NCI-H1930 (cell line): ENCODE measurements at regions not wholly inside any gene's neighbourhood (a gene's known extent, or its start where the extent isn't known, plus 50 kb on each side); places are given as distances from the start of the nearest gene placed in this dataset.

Source experiments
- DNase-seq, 2 experiments: peaks; one replicate each; lab custom pipeline; 2025; lab: John Stamatoyannopoulos, UW

DNA sequence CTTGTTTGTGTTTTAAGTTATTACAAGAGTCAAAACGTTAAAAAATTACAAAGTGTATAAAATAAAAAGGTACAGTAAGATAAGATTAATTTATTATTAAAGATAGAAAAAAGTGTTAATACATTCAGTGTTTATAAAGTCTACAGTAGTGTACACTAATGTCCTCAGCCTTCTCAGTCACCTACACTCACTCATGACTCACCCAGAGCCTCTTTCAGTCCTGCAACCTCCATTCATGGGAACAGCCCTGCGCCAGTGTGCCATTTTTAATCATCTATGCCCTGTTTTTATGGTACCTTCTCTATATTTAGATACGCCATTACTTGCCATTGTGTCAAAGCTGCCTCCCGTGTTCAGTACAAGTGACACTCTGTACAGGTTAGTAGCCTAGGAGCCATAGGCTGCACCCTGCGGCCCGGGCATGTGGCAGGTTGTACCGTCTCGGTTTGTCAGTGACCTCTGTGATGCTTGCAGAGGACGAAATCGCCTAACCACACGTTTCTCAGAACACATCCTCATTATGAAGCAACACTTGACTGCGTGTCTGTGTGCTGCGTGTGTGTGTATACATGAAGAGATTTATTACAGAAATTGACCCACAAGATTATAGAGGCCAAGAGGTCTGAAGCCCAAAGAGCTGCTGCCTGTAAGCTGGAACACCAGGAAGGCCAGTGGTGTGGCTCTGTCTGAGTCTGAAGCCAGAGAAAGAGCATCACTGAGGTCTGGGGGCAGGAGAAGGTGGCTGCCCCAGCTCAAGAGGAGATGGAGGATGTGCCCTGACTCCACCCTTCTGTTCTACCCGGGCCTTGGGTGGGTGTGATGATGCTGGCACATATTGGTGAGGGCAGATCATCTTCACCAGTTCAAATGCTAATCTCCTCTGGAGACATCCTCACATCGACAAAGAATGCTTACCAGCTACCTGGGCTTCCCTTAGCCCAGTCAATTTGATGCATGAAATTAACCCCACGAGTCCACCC lies 116.6 kb upstream of the C14orf180 start:
- DNase-seq, result no peak

DNA sequence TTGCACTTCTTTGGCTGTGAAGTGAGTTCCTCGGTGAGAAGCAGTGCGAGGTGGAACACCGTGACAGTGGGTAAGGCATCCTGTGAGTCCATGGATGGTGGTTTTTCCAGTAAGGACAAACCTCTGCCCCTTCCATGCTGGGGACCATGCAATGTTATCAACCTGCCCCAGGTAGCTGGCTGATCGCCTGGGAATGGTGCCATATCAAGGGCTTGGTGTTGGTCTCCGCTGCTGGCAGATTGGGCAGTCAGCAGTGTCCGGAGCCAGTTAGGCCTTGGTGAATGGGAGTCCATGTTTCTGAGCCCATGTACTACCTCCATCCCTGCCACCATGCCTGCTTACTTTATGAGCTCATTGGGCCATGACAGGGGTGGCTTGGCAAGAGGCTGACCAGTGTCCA lies 114.7 kb upstream of the C14orf180 start:
- DNase-seq, result no peak

DNA sequence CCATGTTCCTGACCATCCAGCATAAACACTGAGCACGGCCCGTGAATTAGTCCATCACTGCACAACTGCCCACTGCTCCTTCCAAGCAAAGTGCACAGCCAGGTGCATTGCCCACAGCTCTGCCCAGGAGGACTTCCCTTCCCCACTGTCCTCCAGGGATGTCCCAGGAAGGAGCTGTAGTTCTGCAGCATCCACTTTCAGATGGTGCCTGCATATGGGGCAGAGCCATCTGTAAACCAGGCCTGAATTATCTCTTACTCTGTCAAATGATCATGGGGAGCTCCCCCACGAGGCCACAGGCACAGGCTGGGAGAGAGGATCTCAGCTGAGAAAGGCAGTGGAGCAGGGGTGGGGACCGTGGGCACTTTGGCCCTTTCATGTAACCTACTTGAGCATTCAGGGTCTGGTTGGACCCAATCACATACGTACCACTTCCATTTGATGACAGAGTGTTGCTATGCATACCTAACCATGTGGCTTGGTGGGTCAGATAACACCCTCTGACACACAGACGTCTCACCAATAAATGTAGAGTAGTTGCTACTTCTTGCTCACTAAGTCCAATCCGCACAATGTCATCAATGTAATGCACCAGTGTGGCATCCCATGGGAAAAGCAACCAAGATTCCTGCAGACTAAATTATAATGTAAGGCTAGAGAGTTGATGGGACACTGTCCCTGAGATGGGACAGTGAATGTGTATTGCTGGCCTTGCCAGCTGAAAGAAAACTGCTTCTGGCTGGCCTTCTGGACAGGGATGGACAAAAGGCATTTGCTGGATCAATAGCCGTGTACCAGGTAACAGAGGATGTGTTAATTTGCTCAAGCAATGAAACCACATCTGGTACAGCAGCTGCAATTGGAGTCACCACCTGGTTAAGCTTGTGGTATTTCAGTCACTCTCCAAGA lies 113.8 kb upstream of the C14orf180 start:
- no peak for DNase-seq

GRCh38 chr14:104467236-104467635 lies 112.3 kb upstream of the C14orf180 start:
- no peak for DNase-seq

- no peak for DNase-seq
Measured at GRCh38 chr14:104467641-104468040, 111.9 kb upstream of the C14orf180 start.

- no peak for DNase-seq
Measured at GRCh38 chr14:104469591-104469990, 110.0 kb upstream of the C14orf180 start.

DNA sequence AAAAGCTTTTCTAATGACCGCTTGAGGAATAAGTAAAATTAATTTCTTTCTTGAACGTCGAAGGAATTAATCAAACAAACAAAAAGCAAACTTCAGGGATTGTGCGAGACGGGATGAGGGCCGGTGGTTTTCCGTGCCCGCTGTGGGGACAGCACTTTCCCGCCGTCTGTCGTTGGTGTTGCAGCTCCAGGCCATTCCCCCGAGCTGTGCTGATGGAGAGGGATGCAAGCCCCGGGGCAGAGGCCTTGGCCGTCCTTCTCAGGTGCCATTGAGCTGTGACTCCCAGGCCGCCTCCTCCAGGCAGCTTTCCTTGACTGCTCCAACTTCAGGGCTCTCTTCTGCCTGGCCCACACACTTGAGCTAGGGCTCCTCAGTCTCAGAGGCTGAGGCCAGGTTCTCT lies 109.0 kb upstream of the C14orf180 start:
- no peak for DNase-seq

DNA sequence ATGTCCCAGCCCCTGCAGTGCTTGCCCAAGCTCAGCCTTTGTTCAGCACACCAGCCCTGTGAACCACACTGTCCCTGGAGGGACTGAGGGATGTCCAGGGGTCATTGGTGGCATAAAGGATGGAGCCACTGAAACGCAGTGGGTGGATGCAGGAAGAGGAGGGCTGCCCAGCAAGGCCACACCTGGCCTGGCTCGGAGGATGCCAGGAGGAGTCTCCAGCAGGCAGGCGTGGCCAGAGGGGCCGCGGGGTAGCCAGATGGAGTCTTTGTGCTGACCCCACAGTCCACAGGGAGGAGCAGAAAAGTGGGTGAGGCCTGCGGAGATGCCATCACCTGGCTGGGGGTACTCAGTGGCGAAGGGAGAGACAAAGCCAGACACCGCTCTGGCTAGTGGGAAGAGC lies 108.5 kb upstream of the C14orf180 start:
- DNase-seq, result no peak

DNA sequence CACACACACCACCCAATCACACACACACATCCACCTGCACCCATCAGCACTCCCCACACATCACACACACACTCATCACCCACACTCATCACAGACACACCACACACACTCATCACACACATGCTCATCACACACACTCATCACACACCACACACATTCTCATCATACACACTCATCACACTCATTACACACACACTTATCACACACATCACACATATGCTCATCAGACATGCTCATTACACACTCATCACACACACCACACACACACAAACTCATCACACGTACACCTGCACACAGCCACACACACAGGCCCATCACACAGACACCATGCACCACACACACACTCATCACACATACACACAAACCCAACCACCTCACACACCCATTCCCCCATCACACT lies 107.5 kb upstream of the C14orf180 start:
- DNase-seq, result no peak

GRCh38 chr14:104472536-104473243 lies 106.9 kb upstream of the C14orf180 start:
- DNase-seq, result no peak

- DNase-seq, result no peak
Measured at GRCh38 chr14:104473244-104473565, 106.4 kb upstream of the C14orf180 start.

DNA sequence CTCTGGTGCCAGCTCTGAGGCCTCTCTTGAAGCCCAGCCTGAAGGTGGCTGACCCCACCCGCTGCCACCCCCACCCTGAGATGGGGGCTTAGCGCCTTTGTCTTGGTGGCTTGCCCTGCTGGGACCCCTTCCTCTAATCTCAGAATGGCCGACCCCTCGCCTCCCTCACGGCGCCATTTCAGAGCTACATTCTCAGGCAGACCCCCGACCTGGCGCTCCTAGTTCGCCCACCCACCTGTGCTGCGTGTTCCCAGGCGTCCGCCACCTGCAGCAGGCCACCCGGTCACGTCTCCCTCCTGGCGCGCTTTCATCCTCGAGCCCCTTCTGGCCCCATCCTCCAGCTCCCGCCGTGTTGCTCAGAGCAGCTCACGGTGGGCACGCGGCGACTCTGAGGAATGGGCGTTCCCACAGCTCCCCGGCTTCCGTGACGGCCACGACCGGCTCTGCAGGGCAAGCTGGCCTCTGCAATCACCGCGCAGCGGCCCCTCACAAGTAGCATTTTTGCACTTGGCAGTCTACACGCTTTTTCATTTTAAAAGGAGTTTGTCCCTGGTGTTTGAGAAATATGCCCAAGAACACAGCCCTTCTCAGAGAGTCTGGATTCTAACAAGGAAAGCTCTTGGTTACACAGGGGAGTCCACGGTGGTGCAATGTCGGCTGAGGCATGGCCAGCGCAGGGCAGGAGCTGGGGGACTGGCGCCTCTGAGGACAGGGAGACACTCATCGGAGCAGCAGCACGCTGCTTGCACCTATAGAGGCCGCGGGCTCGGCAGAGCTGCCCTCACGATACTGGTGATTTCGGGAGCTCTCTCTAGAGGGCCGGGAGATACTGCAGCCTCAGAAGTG lies 105.7 kb upstream of the C14orf180 start:
- no peak for DNase-seq

- no peak for DNase-seq
Measured at GRCh38 chr14:104474495-104475213, 104.9 kb upstream of the C14orf180 start.

GRCh38 chr14:104475256-104475655 lies 104.3 kb upstream of the C14orf180 start:
- DNase-seq, result no peak

- DNase-seq, result no peak
Measured at GRCh38 chr14:104475802-104476201, 103.8 kb upstream of the C14orf180 start.

DNA sequence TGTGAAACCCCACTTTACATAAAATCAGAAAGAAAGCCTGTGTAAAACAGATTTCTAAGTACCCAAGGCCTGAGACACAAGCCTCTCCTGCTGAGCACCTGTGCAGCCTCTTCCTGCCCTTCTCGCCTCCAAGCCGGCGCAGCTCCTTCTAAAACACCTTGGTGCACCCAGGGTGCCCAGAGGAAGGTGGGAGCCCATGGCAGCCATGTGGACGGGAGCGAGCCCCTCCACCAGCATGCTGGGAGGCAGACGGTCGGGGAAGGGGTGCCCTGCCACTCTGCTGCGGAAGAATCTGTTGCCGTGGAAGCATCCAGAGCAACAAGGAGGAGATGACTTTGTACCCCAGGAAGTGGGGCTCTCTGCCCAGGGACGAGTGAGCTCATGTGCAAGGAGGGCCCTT lies 103.1 kb upstream of the C14orf180 start:
- no peak for DNase-seq

DNA sequence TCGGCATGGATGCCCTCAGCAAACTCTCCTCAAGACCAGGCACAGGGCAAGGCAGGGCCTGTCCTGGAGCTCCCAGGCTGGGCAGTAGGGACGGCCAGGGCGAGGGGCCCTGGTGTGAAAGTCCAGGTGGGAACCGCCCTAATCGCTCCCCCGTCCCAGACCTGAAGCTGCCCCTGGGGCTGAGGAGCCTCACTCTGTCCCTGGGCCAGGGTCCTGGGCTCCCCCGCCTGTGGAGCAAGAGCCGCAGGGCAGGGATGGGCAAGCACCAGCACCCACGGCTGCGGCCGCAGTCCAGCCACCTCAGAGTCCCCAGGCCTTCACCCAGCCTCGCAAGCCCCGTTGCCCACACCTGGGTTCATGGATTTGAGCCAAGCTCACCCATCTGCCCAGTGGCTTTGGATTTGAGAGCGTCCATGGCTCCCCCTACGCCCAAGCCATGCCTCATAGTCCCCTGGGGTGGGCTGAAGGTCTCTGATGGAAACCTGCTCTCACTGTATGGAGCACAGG lies 102.4 kb upstream of the C14orf180 start:
- no peak for DNase-seq

GRCh38 chr14:104477666-104478380 lies 101.7 kb upstream of the C14orf180 start:
- DNase-seq, result no peak

- DNase-seq, result no peak
Measured at GRCh38 chr14:104478656-104479055, 100.9 kb upstream of the C14orf180 start.

- no peak for DNase-seq
Measured at GRCh38 chr14:104479901-104480300, 99.7 kb upstream of the C14orf180 start.
